Activated naive CD4-positive, alpha-beta T cell treated with anti-CD3 and anti-CD28 coated beads, Interleukin-2, amount 10 ng/mL, durations not matched to agents 7 days and 5 days (primary cell): ENCODE measurements at regions not wholly inside any gene's neighbourhood (a gene's known extent, or its start where the extent isn't known, plus 50 kb on each side); places are given as distances from the start of the nearest gene placed in this dataset.

Experiments used
- CTCF ChIA-PET: fragments of 350-600 bp; sonication (Branson Sonifier 250); formaldehyde crosslinking; loops from one replicate; lab custom pipeline; 2021; ENCODE audit warnings: antibody characterized with exemption; lab: Charles Lee
- DNase-seq: peaks from one replicate; pipeline ENCODE4 v3.0.0-alpha.2; 2020
- H3K27ac Mint-ChIP-seq: one replicate; pipeline ENCODE4 v1.8.0; 2021; ENCODE audit warnings: mild to moderate bottlenecking, moderate library complexity, mixed read lengths
- H3K27me3 Mint-ChIP-seq: one replicate; pipeline ENCODE4 v1.8.0; 2021; ENCODE audit warnings: mild to moderate bottlenecking, mixed read lengths
- H3K36me3 Mint-ChIP-seq: one replicate; pipeline ENCODE4 v1.8.0; 2021; ENCODE audit warnings: mixed read lengths
- H3K4me1 Mint-ChIP-seq: one replicate; pipeline ENCODE4 v1.8.0; 2021; ENCODE audit warnings: mixed read lengths
- H3K4me3 Mint-ChIP-seq: one replicate; pipeline ENCODE4 v1.8.0; 2021; ENCODE audit warnings: mild to moderate bottlenecking, moderate library complexity, mixed read lengths
- H3K9me3 Mint-ChIP-seq: one replicate; pipeline ENCODE4 v1.8.0; 2021; ENCODE audit warnings: mixed read lengths

DNA sequence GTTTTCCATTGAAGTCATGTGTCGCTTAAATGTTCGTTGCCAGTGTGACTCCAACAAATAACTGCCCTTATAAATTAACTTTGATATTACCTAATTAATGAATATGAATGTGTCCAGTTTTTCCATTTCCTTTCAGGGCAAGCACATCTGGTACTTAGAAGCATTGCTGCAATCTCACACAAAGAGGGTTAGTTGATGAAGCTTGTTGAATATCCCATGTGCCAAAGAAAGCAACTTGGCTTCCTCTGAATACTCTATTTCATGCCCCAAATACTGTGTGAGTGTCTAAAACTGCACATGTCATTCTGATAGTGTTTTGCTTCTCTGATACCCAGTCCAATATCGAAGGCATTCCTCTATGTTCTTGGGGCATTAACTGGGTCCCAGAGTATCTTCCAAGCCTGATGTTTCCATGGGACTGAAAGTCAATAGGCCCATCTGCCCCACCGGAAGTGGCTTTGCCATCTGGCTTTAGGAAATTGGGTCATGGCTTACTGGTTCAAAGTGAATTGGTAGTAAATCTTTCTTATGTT is 75.8 kb upstream of the CNTN1 start:
- CTCF ChIA-PET = no interaction called here
- no peak for DNase-seq
- no peaks in the 10 kb centered on the region for H3K36me3 Mint-ChIP-seq
- peaks cover 4% of the 10 kb centered on the region for H3K9me3 Mint-ChIP-seq
- H3K4me3 Mint-ChIP-seq = no peak overlapping the region
- no peaks in the 10 kb centered on the region for H3K27me3 Mint-ChIP-seq
- H3K4me1 Mint-ChIP-seq = no peaks in the 10 kb centered on the region
- H3K27ac Mint-ChIP-seq = no peak overlapping the region

GRCh38 chr12:40618636-40619035 is 73.6 kb upstream of the CNTN1 start:
- Mint-ChIP-seq H3K4me3 (no peak overlapping the region), H3K27me3 (no peaks in the 10 kb centered on the region), H3K27ac (no peak overlapping the region), H3K9me3 (no peaks in the 10 kb centered on the region), H3K36me3 (no peaks in the 10 kb centered on the region), H3K4me1 (no peaks in the 10 kb centered on the region)
- DNase-seq = no peak
- CTCF ChIA-PET = no interaction called here

DNA sequence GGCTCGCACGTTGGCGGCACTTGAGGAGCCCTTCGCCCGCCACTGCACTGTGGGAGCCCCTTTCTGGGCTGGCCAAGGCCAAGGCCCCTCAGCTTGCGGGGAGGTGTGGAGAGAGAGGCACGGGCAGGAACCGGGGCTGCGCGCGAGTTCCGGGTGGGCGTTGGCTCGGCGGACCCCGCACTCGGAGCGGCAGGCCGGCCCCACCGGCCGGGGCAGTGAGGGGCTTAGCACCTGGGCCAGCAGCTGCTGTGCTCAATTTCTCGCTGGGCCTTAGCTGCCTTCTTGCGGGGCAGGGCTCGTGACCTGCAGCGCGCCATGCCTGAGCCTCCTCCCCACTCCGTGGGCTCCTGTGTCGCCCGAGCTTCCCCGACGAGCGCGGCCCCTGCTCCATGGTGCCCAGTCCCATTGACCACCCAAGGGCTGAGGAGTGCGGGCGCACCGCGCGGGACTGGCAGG is 71.6 kb upstream of the CNTN1 start:
- Mint-ChIP-seq H3K27me3 (no peaks in the 10 kb centered on the region), H3K36me3 (no peaks in the 10 kb centered on the region), H3K4me3 (no peak overlapping the region), H3K4me1 (no peaks in the 10 kb centered on the region), H3K27ac (no peak overlapping the region), H3K9me3 (no peaks in the 10 kb centered on the region)
- CTCF ChIA-PET = interaction anchor here (0.9 kb wide), 1 partner anchor 15 kb away, joined by 3 read pairs; no protein-coding TSS in a partner anchor
- no peak for DNase-seq

DNA sequence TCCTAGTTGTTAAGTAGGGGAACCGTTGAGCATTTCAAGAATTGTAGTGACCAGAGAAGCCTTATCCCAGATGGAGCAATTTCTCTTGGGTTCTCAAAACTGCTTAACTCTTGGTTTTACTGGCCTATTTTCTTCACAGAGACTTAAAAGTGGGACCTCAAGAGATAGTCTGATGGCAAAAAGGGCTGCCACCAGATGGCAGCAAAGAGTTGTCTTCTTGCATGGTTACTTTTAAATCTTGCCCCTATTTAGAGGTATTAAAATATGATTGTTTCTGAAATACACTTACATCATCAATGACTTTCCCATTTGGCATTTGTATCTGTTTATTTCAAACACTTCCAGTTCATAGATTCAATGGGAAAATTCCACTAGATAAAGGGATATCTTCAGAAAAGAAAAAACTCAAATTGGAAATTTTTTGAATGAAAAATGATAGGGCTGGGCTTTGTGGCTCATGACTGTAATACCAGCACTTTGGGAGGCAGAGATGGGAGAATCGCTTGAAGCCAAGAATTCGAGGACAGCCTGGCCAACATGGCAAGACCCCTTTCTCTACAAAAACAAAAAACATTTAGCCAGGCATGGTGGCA is 69.9 kb upstream of the CNTN1 start:
- Mint-ChIP-seq H3K36me3 (no peaks in the 10 kb centered on the region), H3K4me1 (no peaks in the 10 kb centered on the region), H3K27ac (no peak overlapping the region), H3K9me3 (no peaks in the 10 kb centered on the region), H3K4me3 (no peak overlapping the region), H3K27me3 (no peaks in the 10 kb centered on the region)
- CTCF ChIA-PET = no interaction called here
- DNase-seq = peak; percentile 40

- Mint-ChIP-seq H3K4me1 (no peaks in the 10 kb centered on the region), H3K27me3 (no peaks in the 10 kb centered on the region), H3K36me3 (no peaks in the 10 kb centered on the region), H3K4me3 (no peak overlapping the region), H3K9me3 (peaks cover 2% of the 10 kb centered on the region), H3K27ac (no peak overlapping the region)
- CTCF ChIA-PET = no interaction called here
- DNase-seq = no peak
Observed at GRCh38 chr12:40632171-40632570, 60.1 kb upstream of the CNTN1 start.

- no peaks in the 10 kb centered on the region for H3K36me3 Mint-ChIP-seq
- CTCF ChIA-PET = no interaction called here
- H3K9me3 Mint-ChIP-seq = peaks cover 2% of the 10 kb centered on the region
- no peak overlapping the region for H3K27ac Mint-ChIP-seq
- H3K4me1 Mint-ChIP-seq = no peaks in the 10 kb centered on the region
- DNase-seq = no peak
- no peak overlapping the region for H3K4me3 Mint-ChIP-seq
- H3K27me3 Mint-ChIP-seq = no peaks in the 10 kb centered on the region
Observed at GRCh38 chr12:40632933-40633332, 59.3 kb upstream of the CNTN1 start.

GRCh38 chr12:40634517-40635131 is 57.6 kb upstream of the CNTN1 start:
- Mint-ChIP-seq H3K36me3 (no peaks in the 10 kb centered on the region), H3K27me3 (no peaks in the 10 kb centered on the region), H3K4me3 (no peak overlapping the region), H3K27ac (no peak overlapping the region), H3K4me1 (no peaks in the 10 kb centered on the region), H3K9me3 (peaks cover 4% of the 10 kb centered on the region)
- DNase-seq = no peak
- CTCF ChIA-PET = interaction anchor here (1.3 kb wide), 1 partner anchor 14 kb away, joined by 3 read pairs; no protein-coding TSS in a partner anchor

DNA sequence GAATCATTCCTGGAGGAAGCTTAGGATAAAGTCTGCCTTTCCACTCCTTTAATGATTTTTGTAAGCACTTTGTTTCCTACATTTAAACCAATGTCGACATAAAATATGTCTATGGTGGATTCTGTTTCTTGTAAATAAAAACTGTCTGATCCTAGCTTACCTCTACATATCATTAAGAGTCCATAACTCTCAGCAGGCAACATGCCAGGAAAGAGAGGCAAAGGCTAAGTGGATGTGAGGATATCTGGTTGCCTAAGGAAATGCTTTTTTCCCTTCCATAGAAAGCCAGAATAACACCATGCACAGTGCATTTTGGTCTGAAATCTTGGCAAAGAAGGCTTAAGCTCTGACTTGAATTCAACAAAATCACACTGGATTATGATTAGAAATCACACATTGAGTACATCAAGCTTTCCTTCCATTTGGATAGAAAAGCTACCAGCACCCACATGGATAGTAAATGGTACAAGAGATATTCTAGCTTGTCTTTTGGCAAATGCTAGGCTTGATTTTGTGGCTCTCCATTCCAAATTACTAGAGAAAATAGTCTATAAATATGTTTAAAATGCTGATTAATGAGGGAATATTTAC is 57.0 kb upstream of the CNTN1 start:
- Mint-ChIP-seq H3K4me1 (no peaks in the 10 kb centered on the region), H3K27ac (no peak overlapping the region), H3K36me3 (no peaks in the 10 kb centered on the region), H3K4me3 (no peak overlapping the region), H3K27me3 (no peaks in the 10 kb centered on the region), H3K9me3 (peaks cover 4% of the 10 kb centered on the region)
- CTCF ChIA-PET = interaction anchor here (1.3 kb wide), 1 partner anchor 15 kb away, joined by 3 read pairs; no protein-coding TSS in a partner anchor
- no peak for DNase-seq
